K562 (cell line): ENCODE measurements at regions not wholly inside any gene's neighbourhood (a gene's known extent, or its start where the extent isn't known, plus 50 kb on each side); places are given as distances from the start of the nearest gene placed in this dataset.

Experiments used
- ATAC-seq: fragments of 200-7000 bp; cut with Tn5 transposase; 3 replicates; pipeline ENCODE4 v1.9.1; 2020; ENCODE audit warnings: moderate library complexity
- BruUV-seq: library from RNA; stranded (reverse); fragments of 400-500 nt; replicated peaks from 2 replicates; lab custom pipeline; 2021; lab: Mats Ljungman, UMichigan
- CTCF ChIA-PET: fragments of 300-600 bp; formaldehyde crosslinking; extraction: SDS; loops from one replicate; lab custom pipeline; 2021; ENCODE audit warnings: low intra/inter-chr PET ratio; lab: Yijun Ruan, JAX
- POLR2A ChIA-PET: fragments of 300-600, 350-650 bp; sonication (Branson Sonifier 250); formaldehyde crosslinking; extraction: SDS; loops from one replicate; lab custom pipeline; 2021; ENCODE audit warnings: antibody characterized with exemption, inconsistent platforms; lab: Yijun Ruan, JAX
- DNase-seq, 4 experiments: peaks; one replicate each; pipeline versions ENCODE4 v3.0.0 to v3.0.0-alpha.2; 2011 to 2018; ENCODE audit warnings: low spot score in 3 of 4, mixed read lengths in 3 of 4; ENCODE audit errors: extremely low read depth in 1 of 4
- FAIRE-seq: peaks from 2 replicates; lab custom pipeline; 2011; peaks lifted over from hg19 to GRCh38; lab: Jason Lieb, UNC
- H2AFZ ChIP-seq: 2 replicates; pipeline ENCODE4 v1.6.0; 2011; ENCODE audit warnings: low read depth, low read length, control low read depth, inconsistent platforms
- H3K27ac ChIP-seq: fragments of 200-600 bp; 3 replicates; pipeline ENCODE4 v1.8.0; 2011; ENCODE audit warnings: low read depth, mild to moderate bottlenecking, control low read depth, inconsistent platforms, low read length, moderate library complexity, mixed read lengths; ENCODE audit errors: extremely low read depth
- H3K27me3 ChIP-seq, 2 experiments: fragments of 300-600 bp in 1 of 2; 2 replicates in 1 of 2; 3 replicates in 1 of 2; pipeline versions ENCODE4 v1.6.0 to v1.8.0; 2011; ENCODE audit warnings: inconsistent platforms in 2 of 2, low read length in 2 of 2, mild to moderate bottlenecking in 1 of 2, mixed read lengths in 1 of 2, moderate library complexity in 1 of 2; ENCODE audit not compliant: control insufficient read depth in 2 of 2, insufficient read depth in 2 of 2
- H3K36me3 ChIP-seq: fragments of 300-600 bp; 3 replicates; pipeline ENCODE4 v1.8.0; 2011; ENCODE audit warnings: mild to moderate bottlenecking, low read length, inconsistent platforms; ENCODE audit not compliant: control insufficient read depth, insufficient read depth
- H3K4me1 ChIP-seq, 2 experiments: fragments of 200-600 bp in 1 of 2; replicated peaks in 1 of 2; 2 replicates in 1 of 2; 3 replicates in 1 of 2; pipeline versions ENCODE4 v1.5.1 to v1.8.0; 2011; ENCODE audit warnings: inconsistent platforms in 2 of 2, low read length in 2 of 2, mild to moderate bottlenecking in 1 of 2, mixed read lengths in 1 of 2, moderate library complexity in 1 of 2; ENCODE audit not compliant: control insufficient read depth in 2 of 2, insufficient read depth in 2 of 2
- H3K4me2 ChIP-seq: 2 replicates; pipeline ENCODE4 v1.6.1; 2011; ENCODE audit warnings: low read length, control low read depth, inconsistent platforms, mixed read lengths; ENCODE audit not compliant: insufficient read depth
- H3K4me3 ChIP-seq: fragments of 200-600 bp; sonication (generic), shearing (Covaris generic); 2 replicates; pipeline ENCODE4 v1.5.1; 2016; ENCODE audit warnings: control low read depth, inconsistent platforms
- H3K79me2 ChIP-seq: fragments of 200-600 bp; 3 replicates; pipeline ENCODE4 v1.8.0; 2011; ENCODE audit warnings: low read length, inconsistent platforms; ENCODE audit not compliant: control insufficient read depth, insufficient read depth
- H3K9ac ChIP-seq, 2 experiments: 2 replicates each; pipeline versions ENCODE4 v1.6.0 to v1.6.1; 2011; ENCODE audit warnings: low read depth in 2 of 2, low read length in 2 of 2, control low read depth in 1 of 2, inconsistent platforms in 1 of 2, mild to moderate bottlenecking in 1 of 2, mixed read lengths in 1 of 2; ENCODE audit not compliant: insufficient read depth in 1 of 2
- H3K9me1 ChIP-seq: one replicate; pipeline ENCODE4 v1.6.0; 2011; ENCODE audit warnings: inconsistent platforms, mild to moderate bottlenecking, low read length, moderate library complexity; ENCODE audit not compliant: control insufficient read depth, insufficient read depth
- H3K9me3 ChIP-seq: replicated peaks from 2 replicates; pipeline ENCODE4 v1.5.1; 2011; ENCODE audit warnings: low read depth, low read length, inconsistent platforms; ENCODE audit not compliant: control insufficient read depth, insufficient read depth
- H4K20me1 ChIP-seq: replicated peaks from 2 replicates; pipeline ENCODE4 v1.6.1; 2011; ENCODE audit warnings: low read length, inconsistent platforms, mixed read lengths; ENCODE audit not compliant: control insufficient read depth, insufficient read depth
- BHLHE40 ChIP-seq: IDR thresholded peaks from 2 replicates; pipeline ENCODE4 v1.6.1; 2011; ENCODE audit warnings: low read length, improper control_type of control experiment
- CHD2 ChIP-seq: IDR thresholded peaks from 2 replicates; pipeline ENCODE4 v1.6.1; 2011; ENCODE audit warnings: low read depth, low read length
- KAT2B ChIP-seq: IDR thresholded peaks from one replicate; pipeline ENCODE4 v1.6.1; 2012; ENCODE audit warnings: low read depth, mild to moderate bottlenecking, control low read depth, inconsistent platforms, low read length, moderate library complexity
- KAT7 ChIP-seq: sonication (generic); formaldehyde crosslinking; IDR thresholded peaks from 2 replicates; pipeline ENCODE4 v1.8.0; 2022; ENCODE audit warnings: missing genetic modification reagents, mild to moderate bottlenecking, borderline replicate concordance
- KDM4B ChIP-seq, 2 experiments: fragments of 450-650 bp in 1 of 2; sonication (generic) in 1 of 2; IDR thresholded peaks; 2 replicates each; pipeline ENCODE4 v1.6.1; 2016 to 2017; ENCODE audit warnings: borderline replicate concordance in 2 of 2, antibody characterized with exemption in 1 of 2, low read depth in 1 of 2, mild to moderate bottlenecking in 1 of 2
- MEIS2 ChIP-seq: fragments of 450-650 bp; IDR thresholded peaks from 2 replicates; pipeline ENCODE4 v1.6.1; 2014; ENCODE audit warnings: mild to moderate bottlenecking; ENCODE audit not compliant: partially characterized antibody
- POLR2AphosphoS5 ChIP-seq: IDR thresholded peaks from 2 replicates; pipeline ENCODE4 v1.6.1; 2011; ENCODE audit warnings: mild to moderate bottlenecking, low read depth, low read length, moderate library complexity; ENCODE audit not compliant: control insufficient read depth, insufficient read depth
- SMARCB1 ChIP-seq: IDR thresholded peaks from 2 replicates; pipeline ENCODE4 v1.6.1; 2011; ENCODE audit warnings: improper control_type of control experiment, low read depth; ENCODE audit not compliant: insufficient read length
- ZFP30 ChIP-seq: fragments of 250-450 bp; sonication (Bioruptor Pico); IDR thresholded peaks from 2 replicates; pipeline ENCODE4 v1.8.0; 2022; ENCODE audit warnings: moderate library complexity, mild to moderate bottlenecking, inconsistent platforms, borderline replicate concordance
- ZNF609 ChIP-seq: sonication (generic); formaldehyde crosslinking; IDR thresholded peaks from 2 replicates; pipeline ENCODE4 v1.8.1; 2023; ENCODE audit warnings: missing genetic modification reagents, mild to moderate bottlenecking, borderline replicate concordance
- WGBS: fragments of 100-300 bp; shearing (Covaris generic); methylation state at CpG from one replicate; pipeline ENCODE4 v1.1.6; 2016; ENCODE audit warnings: low coverage, mixed read lengths; ENCODE audit not compliant: insufficient coverage; ENCODE audit errors: missing lambda C conversion rate; 5-methylcytosine and 5-hydroxymethylcytosine counted together
- in situ Hi-C: fragments of 300-500 bp; cut with MboI; formaldehyde crosslinking; loops from 4 replicates; pipeline ENCODE4 v1.15.0; 2018; ENCODE audit warnings: inconsistent platforms, mixed read lengths
- intact Hi-C: fragments of 100-400 bp; cut with micrococcal nuclease; formaldehyde crosslinking; loops from 2 replicates; pipeline ENCODE4 v1.14.2; 2022
- TF ChIP-seq, protein P1 (sequence below), 2 experiments: fragments of 450-650 bp in 1 of 2; IDR thresholded peaks; 2 replicates each; pipeline ENCODE4 v1.6.1; 2011 to 2017; ENCODE audit warnings: low read depth in 2 of 2, antibody characterized with exemption in 1 of 2, borderline replicate concordance in 1 of 2, low read length in 1 of 2, mild to moderate bottlenecking in 1 of 2, mixed read lengths in 1 of 2; ENCODE audit not compliant: control insufficient read depth in 1 of 2

DNA sequence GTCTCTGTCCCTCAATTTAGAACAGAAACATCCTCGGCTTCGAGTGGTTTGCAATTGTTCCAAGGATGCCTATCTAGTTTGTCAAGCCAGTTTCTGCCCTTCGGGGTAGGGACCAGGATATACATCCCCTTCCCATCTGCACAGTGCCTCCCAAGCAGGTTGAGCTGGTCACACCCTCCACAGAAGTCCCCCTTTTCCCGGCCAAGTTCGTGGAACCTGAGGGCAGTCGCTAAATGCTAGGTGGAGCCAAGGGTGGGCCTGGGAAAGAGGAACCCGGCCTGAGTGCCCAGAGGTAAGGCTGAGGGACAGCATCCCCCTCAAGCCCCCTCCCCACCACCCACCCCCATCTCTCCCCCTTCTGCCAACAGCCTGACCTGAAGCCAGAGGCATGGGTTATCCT lies 62.4 kb upstream of the NANOS1 start:
- 0% methylated on average over 5 of the region's 7 CpGs for WGBS
- CTCF ChIA-PET = no interaction called here
- no peak overlapping the region for H3K27ac ChIP-seq
- DNase-seq = no peak
- intact Hi-C loops (no loop called here), in situ Hi-C loops (no loop called here)
- TF ChIP-seq MEIS2 = no peak
- TF ChIP-seq ZFP30 = no peak
- no peak for TF ChIP-seq KAT7
- no peak for TF ChIP-seq CHD2
- no peak for TF ChIP-seq POLR2AphosphoS5
- TF ChIP-seq ZNF609 (CRISPR knock-in tag) = no peak
- no peak for TF ChIP-seq BHLHE40
- TF ChIP-seq KDM4B (IDR thresholded peaks at IDR 0.05; ENCODE audit: borderline replicate concordance in 2 of 2, low read depth in 1 of 2) = no peak
- no peak for TF ChIP-seq KAT2B
- TF ChIP-seq, protein P1, sequence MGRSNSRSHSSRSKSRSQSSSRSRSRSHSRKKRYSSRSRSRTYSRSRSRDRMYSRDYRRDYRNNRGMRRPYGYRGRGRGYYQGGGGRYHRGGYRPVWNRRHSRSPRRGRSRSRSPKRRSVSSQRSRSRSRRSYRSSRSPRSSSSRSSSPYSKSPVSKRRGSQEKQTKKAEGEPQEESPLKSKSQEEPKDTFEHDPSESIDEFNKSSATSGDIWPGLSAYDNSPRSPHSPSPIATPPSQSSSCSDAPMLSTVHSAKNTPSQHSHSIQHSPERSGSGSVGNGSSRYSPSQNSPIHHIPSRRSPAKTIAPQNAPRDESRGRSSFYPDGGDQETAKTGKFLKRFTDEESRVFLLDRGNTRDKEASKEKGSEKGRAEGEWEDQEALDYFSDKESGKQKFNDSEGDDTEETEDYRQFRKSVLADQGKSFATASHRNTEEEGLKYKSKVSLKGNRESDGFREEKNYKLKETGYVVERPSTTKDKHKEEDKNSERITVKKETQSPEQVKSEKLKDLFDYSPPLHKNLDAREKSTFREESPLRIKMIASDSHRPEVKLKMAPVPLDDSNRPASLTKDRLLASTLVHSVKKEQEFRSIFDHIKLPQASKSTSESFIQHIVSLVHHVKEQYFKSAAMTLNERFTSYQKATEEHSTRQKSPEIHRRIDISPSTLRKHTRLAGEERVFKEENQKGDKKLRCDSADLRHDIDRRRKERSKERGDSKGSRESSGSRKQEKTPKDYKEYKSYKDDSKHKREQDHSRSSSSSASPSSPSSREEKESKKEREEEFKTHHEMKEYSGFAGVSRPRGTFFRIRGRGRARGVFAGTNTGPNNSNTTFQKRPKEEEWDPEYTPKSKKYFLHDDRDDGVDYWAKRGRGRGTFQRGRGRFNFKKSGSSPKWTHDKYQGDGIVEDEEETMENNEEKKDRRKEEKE (IDR thresholded peaks at IDR 0.05; ENCODE audit: borderline replicate concordance in 1 of 2, control insufficient read depth in 1 of 2, low read depth in 2 of 2, low read length in 1 of 2) = no peak
- no peak for TF ChIP-seq SMARCB1
- H3K9me3 ChIP-seq = no peaks in the 10 kb centered on the region
- no peak overlapping the region for H3K9ac ChIP-seq
- peaks cover 2 to 51% of the 10 kb centered on the region in 2 experiments; a peak in 3 of 5 replicates for H3K27me3 ChIP-seq
- BruUV-seq = no TSS peak
- no peaks in the 10 kb centered on the region for H3K79me2 ChIP-seq
- no peak overlapping the region for H3K4me3 ChIP-seq
- H3K4me1 ChIP-seq = no peaks in the 10 kb centered on the region; a peak in 1 of 5 replicates
- POLR2A ChIA-PET = no interaction called here
- no peak for FAIRE-seq
- no peaks in the 10 kb centered on the region for H3K9me1 ChIP-seq
- no peak overlapping the region for H2AFZ ChIP-seq
- H3K36me3 ChIP-seq = no peaks in the 10 kb centered on the region
- no peaks in the 10 kb centered on the region for H4K20me1 ChIP-seq
- no peak overlapping the region for H3K4me2 ChIP-seq
- ATAC-seq = no peak
